CD14-positive monocyte (primary cell): ENCODE measurements at regions not wholly inside any gene's neighbourhood (a gene's known extent, or its start where the extent isn't known, plus 50 kb on each side); places are given as distances from the start of the nearest gene placed in this dataset.

ENCODE experiments used
- DNase-seq, 3 donors: peaks; one replicate each; pipeline ENCODE4 v3.0.0-alpha.2; 2011 to 2022
- H2AFZ ChIP-seq: 2 replicates; pipeline ENCODE4 v1.6.0; 2012; ENCODE audit warnings: mild to moderate bottlenecking, low read depth, low read length, inconsistent platforms; ENCODE audit not compliant: insufficient read depth, poor library complexity, severe bottlenecking
- H3K27ac ChIP-seq, 2 donors: 1 replicate in 1 of 2; 2 replicates in 1 of 2; pipeline ENCODE4 v1.5.1; 2012 to 2013; ENCODE audit warnings: low read length in 2 of 2, control low read depth in 1 of 2, inconsistent platforms in 1 of 2, low read depth in 1 of 2, mild to moderate bottlenecking in 1 of 2
- H3K27me3 ChIP-seq, 2 donors: one replicate each; pipeline versions ENCODE4 v1.6.0 to v1.6.1; 2011 to 2013; ENCODE audit warnings: low read length in 2 of 2; ENCODE audit not compliant: control insufficient read depth in 2 of 2, insufficient read depth in 2 of 2
- H3K36me3 ChIP-seq, 2 donors: replicated peaks in 1 of 2; 1 replicate in 1 of 2; 2 replicates in 1 of 2; pipeline versions ENCODE4 v1.5.1 to v1.6.1; 2012 to 2013; ENCODE audit warnings: low read length in 2 of 2, control low read depth in 1 of 2, inconsistent platforms in 1 of 2, mild to moderate bottlenecking in 1 of 2; ENCODE audit not compliant: insufficient read depth in 2 of 2, control insufficient read depth in 1 of 2
- H3K4me1 ChIP-seq, 2 donors: 1 replicate in 1 of 2; 2 replicates in 1 of 2; pipeline versions ENCODE4 v1.5.1 to v1.6.1; 2012 to 2013; ENCODE audit warnings: low read length in 2 of 2, control low read depth in 1 of 2, inconsistent platforms in 1 of 2, mild to moderate bottlenecking in 1 of 2, moderate library complexity in 1 of 2; ENCODE audit not compliant: insufficient read depth in 2 of 2, control insufficient read depth in 1 of 2
- H3K4me2 ChIP-seq: replicated peaks from 2 replicates; pipeline ENCODE3; 2012; ENCODE audit warnings: low read length, moderate library complexity, mild to moderate bottlenecking; ENCODE audit not compliant: poor library complexity, severe bottlenecking; ENCODE audit errors: extremely low read depth
- H3K4me3 ChIP-seq, 3 experiments: fragments of 200-600 bp in 1 of 3; sonication (generic) in 1 of 3; replicated peaks in 1 of 3; 1 replicate in 2 of 3; 2 replicates in 1 of 3; pipeline ENCODE4 v1.5.1; 2011 to 2013; ENCODE audit warnings: low read length in 3 of 3, mild to moderate bottlenecking in 3 of 3, control low read depth in 2 of 3, low read depth in 2 of 3, inconsistent platforms in 1 of 3, moderate library complexity in 1 of 3
- H3K79me2 ChIP-seq: 2 replicates; pipeline ENCODE4 v1.6.0; 2012; ENCODE audit warnings: mild to moderate bottlenecking, control low read depth, inconsistent platforms, low read length, moderate library complexity; ENCODE audit not compliant: insufficient read depth
- H3K9ac ChIP-seq: 2 replicates; pipeline ENCODE4 v1.6.0; 2017; ENCODE audit warnings: low read length, mild to moderate bottlenecking; ENCODE audit not compliant: insufficient read depth, poor library complexity, severe bottlenecking
- H3K9me3 ChIP-seq, 2 donors: replicated peaks in 1 of 2; 1 replicate in 1 of 2; 2 replicates in 1 of 2; pipeline versions ENCODE4 v1.5.1 to v1.6.1; 2012 to 2013; ENCODE audit warnings: low read length in 2 of 2, control low read depth in 1 of 2; ENCODE audit not compliant: control insufficient read depth in 1 of 2, insufficient read depth in 1 of 2
- H4K20me1 ChIP-seq: 2 replicates; pipeline ENCODE4 v1.6.0; 2012; ENCODE audit warnings: mild to moderate bottlenecking, low read length, control low read depth, moderate library complexity; ENCODE audit not compliant: insufficient read depth
- H3K27ac Mint-ChIP-seq, 7 donors: one replicate each; pipeline ENCODE4 v1.8.0; 2020; ENCODE audit warnings: mild to moderate bottlenecking in 7 of 7, mixed read lengths in 7 of 7, moderate library complexity in 6 of 7, inconsistent platforms in 2 of 7
- H3K27me3 Mint-ChIP-seq, 3 donors: one replicate each; pipeline ENCODE4 v1.8.0; 2021 to 2022; ENCODE audit warnings: low read depth in 3 of 3, mild to moderate bottlenecking in 3 of 3, mixed read lengths in 3 of 3, moderate library complexity in 3 of 3, inconsistent platforms in 1 of 3
- H3K36me3 Mint-ChIP-seq, 2 donors: one replicate each; pipeline ENCODE4 v1.8.0; 2020; ENCODE audit warnings: mixed read lengths in 2 of 2, inconsistent platforms in 1 of 2, mild to moderate bottlenecking in 1 of 2
- H3K4me1 Mint-ChIP-seq: one replicate; pipeline ENCODE4 v1.8.0; 2020; ENCODE audit warnings: mild to moderate bottlenecking, mixed read lengths
- H3K4me3 Mint-ChIP-seq, 2 donors: one replicate each; pipeline ENCODE4 v1.8.0; 2020; ENCODE audit warnings: mild to moderate bottlenecking in 2 of 2, mixed read lengths in 2 of 2, moderate library complexity in 1 of 2
- H3K9me3 Mint-ChIP-seq, 7 donors: one replicate each; pipeline ENCODE4 v1.8.0; 2020 to 2022; ENCODE audit warnings: mixed read lengths in 7 of 7, mild to moderate bottlenecking in 6 of 7, moderate library complexity in 6 of 7, inconsistent platforms in 2 of 7
- WGBS: methylation state at CpG from one replicate; pipeline ENCODE4 v1.1.5; 2013; ENCODE audit warnings: missing lambda C conversion rate; ENCODE audit not compliant: insufficient coverage; 5-methylcytosine and 5-hydroxymethylcytosine counted together
- intact Hi-C, 2 donors: fragments of 100-400 bp; cut with micrococcal nuclease; formaldehyde crosslinking; loops; one replicate each; pipeline versions ENCODE4 v1.15.0 to v1.15.1; 2023
- TF ChIP-seq, protein P1 (sequence below): fragments of 200-600 bp; IDR thresholded peaks from one replicate; pipeline ENCODE4 v1.8.0; 2022; ENCODE audit warnings: antibody characterized with exemption, mild to moderate bottlenecking

DNA sequence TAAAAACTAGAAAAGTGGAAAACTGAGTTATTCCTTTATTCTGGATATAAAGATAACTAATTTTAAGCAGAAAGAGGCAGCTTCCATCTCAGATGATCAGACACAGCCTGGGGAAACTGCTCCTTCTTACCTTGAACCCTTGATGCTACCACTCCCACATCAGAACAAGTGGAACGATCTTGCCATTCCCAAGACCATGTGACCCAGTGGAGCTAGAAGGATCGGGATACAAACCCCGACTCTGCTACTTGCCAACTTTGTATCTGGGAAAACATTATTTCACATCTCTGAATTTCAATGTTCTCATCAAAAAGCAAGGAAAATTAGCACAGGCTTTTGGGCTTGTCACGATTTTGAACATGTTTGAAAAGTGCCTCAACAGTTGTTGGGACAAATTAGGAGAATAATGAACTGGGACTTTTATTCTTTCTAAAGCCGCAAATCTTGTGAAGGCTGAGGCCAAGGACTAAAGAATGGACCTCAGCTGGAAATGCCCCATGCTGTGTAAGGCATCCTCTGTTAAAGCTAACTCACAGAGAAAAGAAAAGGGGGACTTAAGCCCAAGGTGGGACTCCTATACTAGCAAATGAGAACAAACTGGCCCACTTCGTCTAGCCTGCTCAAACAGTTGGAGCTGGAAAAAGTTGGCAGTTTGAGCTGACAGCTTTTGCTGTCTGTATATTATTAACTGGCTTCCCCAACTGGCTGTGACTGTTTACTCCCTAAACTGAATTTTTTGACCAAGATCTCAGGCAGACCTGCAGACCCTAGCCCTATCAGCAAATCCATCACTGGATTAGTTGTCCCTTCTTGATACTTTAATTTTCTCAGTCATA lies 552.3 kb downstream of the EFNA5 start:
- no peaks in the 10 kb centered on the region for H3K4me1 Mint-ChIP-seq
- intact Hi-C loops, result no loop called here
- H3K4me2 ChIP-seq, result no peak overlapping the region
- H3K36me3 ChIP-seq, result no peaks in the 10 kb centered on the region
- TF ChIP-seq, protein P1, sequence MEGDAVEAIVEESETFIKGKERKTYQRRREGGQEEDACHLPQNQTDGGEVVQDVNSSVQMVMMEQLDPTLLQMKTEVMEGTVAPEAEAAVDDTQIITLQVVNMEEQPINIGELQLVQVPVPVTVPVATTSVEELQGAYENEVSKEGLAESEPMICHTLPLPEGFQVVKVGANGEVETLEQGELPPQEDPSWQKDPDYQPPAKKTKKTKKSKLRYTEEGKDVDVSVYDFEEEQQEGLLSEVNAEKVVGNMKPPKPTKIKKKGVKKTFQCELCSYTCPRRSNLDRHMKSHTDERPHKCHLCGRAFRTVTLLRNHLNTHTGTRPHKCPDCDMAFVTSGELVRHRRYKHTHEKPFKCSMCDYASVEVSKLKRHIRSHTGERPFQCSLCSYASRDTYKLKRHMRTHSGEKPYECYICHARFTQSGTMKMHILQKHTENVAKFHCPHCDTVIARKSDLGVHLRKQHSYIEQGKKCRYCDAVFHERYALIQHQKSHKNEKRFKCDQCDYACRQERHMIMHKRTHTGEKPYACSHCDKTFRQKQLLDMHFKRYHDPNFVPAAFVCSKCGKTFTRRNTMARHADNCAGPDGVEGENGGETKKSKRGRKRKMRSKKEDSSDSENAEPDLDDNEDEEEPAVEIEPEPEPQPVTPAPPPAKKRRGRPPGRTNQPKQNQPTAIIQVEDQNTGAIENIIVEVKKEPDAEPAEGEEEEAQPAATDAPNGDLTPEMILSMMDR, result no peak
- H3K9ac ChIP-seq, result no peak overlapping the region
- WGBS, result 84% methylated on average over 3 of the region's 6 CpGs
- H3K79me2 ChIP-seq, result no peaks in the 10 kb centered on the region
- no peaks in the 10 kb centered on the region for H3K27me3 Mint-ChIP-seq
- H2AFZ ChIP-seq, result no peak overlapping the region
- DNase-seq, result no peak
- H3K36me3 Mint-ChIP-seq, result no peaks in the 10 kb centered on the region
- no peak overlapping the region for H3K27ac Mint-ChIP-seq
- no peaks in the 10 kb centered on the region for H4K20me1 ChIP-seq
- peaks cover 0 to 2% of the 10 kb centered on the region in 2 donors for H3K9me3 ChIP-seq
- no peak overlapping the region for H3K4me3 ChIP-seq
- no peaks in the 10 kb centered on the region for H3K27me3 ChIP-seq
- peaks cover 0 to 7% (median 0%) of the 10 kb centered on the region in 7 donors for H3K9me3 Mint-ChIP-seq
- H3K4me1 ChIP-seq, result no peaks in the 10 kb centered on the region
- no peak overlapping the region for H3K4me3 Mint-ChIP-seq
- no peak overlapping the region for H3K27ac ChIP-seq

GRCh38 chr5:107112216-107112615 lies 558.5 kb downstream of the EFNA5 start:
- Histone ChIP-seq H3K4me1 (no peaks in the 10 kb centered on the region), H3K9me3 (no peaks in the 10 kb centered on the region), H3K9ac (no peak overlapping the region), H3K27ac (no peak overlapping the region), H3K27me3 (no peaks in the 10 kb centered on the region), H3K4me2 (no peak overlapping the region), H2AFZ (no peak overlapping the region), H3K79me2 (no peaks in the 10 kb centered on the region), H3K4me3 (no peak overlapping the region), H3K36me3 (no peaks in the 10 kb centered on the region), H4K20me1 (no peaks in the 10 kb centered on the region)
- no peaks in the 10 kb centered on the region for H3K27me3 Mint-ChIP-seq
- H3K4me1 Mint-ChIP-seq, result no peaks in the 10 kb centered on the region
- no peak overlapping the region for H3K4me3 Mint-ChIP-seq
- peaks cover 2 to 8% (median 5%) of the 10 kb centered on the region in 7 donors for H3K9me3 Mint-ChIP-seq
- H3K36me3 Mint-ChIP-seq, result no peaks in the 10 kb centered on the region
- TF ChIP-seq, protein P1, result no peak
- 93% methylated on average over 4 of the region's 5 CpGs for WGBS
- DNase-seq, result no peak
- H3K27ac Mint-ChIP-seq, result no peak overlapping the region
- intact Hi-C loops, result no loop called here
